GM12864 (cell line): ENCODE measurements at regions not wholly inside any gene's neighbourhood (a gene's known extent, or its start where the extent isn't known, plus 50 kb on each side); places are given as distances from the start of the nearest gene placed in this dataset.

Experiments used
- DNase-seq: peaks from one replicate; pipeline ENCODE4 v3.0.0-alpha.2; 2011; ENCODE audit warnings: low read depth
- H3K4me3 ChIP-seq: 2 replicates; pipeline ENCODE4 v1.5.1; 2011; ENCODE audit warnings: mild to moderate bottlenecking, low read depth, low read length, control low read depth
- CTCF ChIP-seq: IDR thresholded peaks from 2 replicates; pipeline ENCODE4 v1.5.1; 2011; ENCODE audit warnings: low read depth, mild to moderate bottlenecking, moderate library complexity, low read length, control low read depth, inconsistent platforms; ENCODE audit errors: missing control alignments

DNA sequence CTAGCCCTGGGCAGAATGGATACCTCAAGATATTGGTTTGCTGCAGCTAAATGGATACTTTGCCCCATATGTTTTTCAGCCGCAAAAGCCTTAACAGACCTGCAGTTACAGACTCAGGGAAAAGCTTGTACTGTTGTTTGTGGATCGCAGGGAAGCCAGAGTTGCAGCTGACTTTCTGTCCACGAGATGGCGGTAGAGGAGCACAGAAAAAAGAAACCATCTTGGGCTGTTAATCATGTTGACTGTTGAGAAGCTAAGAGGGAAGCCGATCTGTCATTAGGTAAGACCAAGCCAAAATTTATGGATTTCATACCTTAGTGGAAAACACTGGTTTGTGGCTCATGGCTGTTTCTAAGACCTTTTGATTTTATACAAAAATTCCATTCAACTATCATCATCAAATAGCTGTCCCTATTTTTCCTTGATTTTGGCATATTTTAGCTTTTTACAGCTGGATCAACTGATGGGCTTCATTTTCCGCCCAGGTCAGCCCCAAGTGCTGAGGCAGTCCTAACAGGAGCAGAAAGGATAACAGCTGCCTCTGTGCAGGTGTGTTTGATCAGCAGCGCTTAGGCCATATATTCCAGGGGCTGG, 205.7 kb upstream of the ZPLD1 start:
- DNase-seq: peak; percentile 51
- peak; percentile 86 for TF ChIP-seq CTCF

GRCh38 chr3:102230057-102230456, 204.8 kb upstream of the ZPLD1 start:
- TF ChIP-seq CTCF: no peak

More for the DNA sequence above, 205.7 kb upstream of the ZPLD1 start:
- H3K4me3 ChIP-seq: no peak overlapping the region

GRCh38 chr3:102233881-102234280, 200.9 kb upstream of the ZPLD1 start:
- no peak for TF ChIP-seq CTCF
- DNase-seq: peak; percentile 31

More at GRCh38 chr3:102230057-102230456, 204.8 kb upstream of the ZPLD1 start:
- DNase-seq: no peak
- no peak overlapping the region for H3K4me3 ChIP-seq

GRCh38 chr3:102235679-102236078, 199.1 kb upstream of the ZPLD1 start:
- TF ChIP-seq CTCF: peak; percentile 81
- no peak for DNase-seq
- no peak overlapping the region for H3K4me3 ChIP-seq

More at GRCh38 chr3:102233881-102234280, 200.9 kb upstream of the ZPLD1 start:
- no peak overlapping the region for H3K4me3 ChIP-seq

- no peak overlapping the region for H3K4me3 ChIP-seq
- no peak for DNase-seq
- TF ChIP-seq CTCF: no peak
Observed at GRCh38 chr3:102237181-102237580, 197.6 kb upstream of the ZPLD1 start.

GRCh38 chr3:102237838-102238237, 197.0 kb upstream of the ZPLD1 start:
- no peak for DNase-seq
- TF ChIP-seq CTCF: no peak
- H3K4me3 ChIP-seq: no peak overlapping the region

- no peak for TF ChIP-seq CTCF
- H3K4me3 ChIP-seq: no peak overlapping the region
- no peak for DNase-seq
Observed at GRCh38 chr3:102238362-102238761, 196.5 kb upstream of the ZPLD1 start.
